CD4-positive, alpha-beta T cell treated with Interleukin-17A for 4 hours (primary cell): ENCODE measurements at regions not wholly inside any gene's neighbourhood (a gene's known extent, or its start where the extent isn't known, plus 50 kb on each side); places are given as distances from the start of the nearest gene placed in this dataset.

Experiments used
- DNase-seq: peaks from one replicate; pipeline ENCODE4 v3.0.0-alpha.2; 2020; ENCODE audit warnings: mixed read lengths

GRCh38 chr16:86395477-86395876 is 114.8 kb upstream of the FOXF1 start:
- no peak for DNase-seq

- DNase-seq, result no peak
Observed at GRCh38 chr16:86396422-86396821, 113.9 kb upstream of the FOXF1 start.

GRCh38 chr16:86396901-86397311 is 113.4 kb upstream of the FOXF1 start:
- no peak for DNase-seq

GRCh38 chr16:86398201-86398600 is 112.1 kb upstream of the FOXF1 start:
- no peak for DNase-seq

- DNase-seq, result no peak
Observed at GRCh38 chr16:86398622-86399021, 111.7 kb upstream of the FOXF1 start.

GRCh38 chr16:86401126-86401525 is 109.2 kb upstream of the FOXF1 start:
- DNase-seq, result no peak

GRCh38 chr16:86403085-86403484 is 107.2 kb upstream of the FOXF1 start:
- DNase-seq, result no peak

GRCh38 chr16:86403541-86404163 is 106.7 kb upstream of the FOXF1 start:
- DNase-seq, result no peak

GRCh38 chr16:86404678-86405077 is 105.6 kb upstream of the FOXF1 start:
- DNase-seq, result no peak

GRCh38 chr16:86405319-86405718 is 105.0 kb upstream of the FOXF1 start:
- no peak for DNase-seq

- DNase-seq, result no peak
Observed at GRCh38 chr16:86406056-86406455, 104.3 kb upstream of the FOXF1 start.

- no peak for DNase-seq
Observed at GRCh38 chr16:86408685-86409084, 101.6 kb upstream of the FOXF1 start.

- DNase-seq, result no peak
Observed at GRCh38 chr16:86410081-86410480, 100.2 kb upstream of the FOXF1 start.

- DNase-seq, result no peak
Observed at GRCh38 chr16:86410529-86410928, 99.8 kb upstream of the FOXF1 start.

GRCh38 chr16:86411897-86412296 is 98.4 kb upstream of the FOXF1 start:
- DNase-seq, result no peak

- DNase-seq, result peak; percentile 4
Observed at GRCh38 chr16:86414991-86415740, 95.2 kb upstream of the FOXF1 start.

- no peak for DNase-seq
Observed at GRCh38 chr16:86418981-86419380, 91.3 kb upstream of the FOXF1 start.

- DNase-seq, result no peak
Observed at GRCh38 chr16:86419518-86419917, 90.8 kb upstream of the FOXF1 start.

GRCh38 chr16:86421995-86422394 is 88.3 kb upstream of the FOXF1 start:
- DNase-seq, result no peak

- DNase-seq, result no peak
Observed at GRCh38 chr16:86424398-86424797, 85.9 kb upstream of the FOXF1 start.

- no peak for DNase-seq
Observed at GRCh38 chr16:86424985-86425384, 85.3 kb upstream of the FOXF1 start.

GRCh38 chr16:86426063-86426642 is 84.2 kb upstream of the FOXF1 start:
- DNase-seq, result no peak

- DNase-seq, result no peak
Observed at GRCh38 chr16:86427433-86427851, 82.9 kb upstream of the FOXF1 start.
